NCI-H1417 (cell line): ENCODE measurements at regions not wholly inside any gene's neighbourhood (a gene's known extent, or its start where the extent isn't known, plus 50 kb on each side); places are given as distances from the start of the nearest gene placed in this dataset.

Experiments
- DNase-seq, 3 experiments: peaks; one replicate each; lab custom pipeline; 2025; lab: John Stamatoyannopoulos, UW

- DNase-seq = no peak
Measured at GRCh38 chr11:109859045-109859724, 234.0 kb upstream of the ZC3H12C start.

GRCh38 chr11:109862835-109863234 is 230.4 kb upstream of the ZC3H12C start:
- DNase-seq = no peak

- DNase-seq = peak in 2 of 3 experiments; percentile 14 to 37
Measured at GRCh38 chr11:109864151-109864661, 229.0 kb upstream of the ZC3H12C start.

- peak in 1 of 3 experiments; percentile 49 for DNase-seq
Measured at GRCh38 chr11:109864834-109865547, 228.2 kb upstream of the ZC3H12C start.

GRCh38 chr11:109865548-109866186 is 227.5 kb upstream of the ZC3H12C start:
- DNase-seq = peak; percentile 20 to 80 (median 51)

- DNase-seq = no peak
Measured at GRCh38 chr11:109867784-109868183, 225.4 kb upstream of the ZC3H12C start.

GRCh38 chr11:109869536-109869935 is 223.7 kb upstream of the ZC3H12C start:
- no peak for DNase-seq

- DNase-seq = no peak
Measured at GRCh38 chr11:109870297-109870696, 222.9 kb upstream of the ZC3H12C start.

GRCh38 chr11:109877043-109877442 is 216.1 kb upstream of the ZC3H12C start:
- no peak for DNase-seq

GRCh38 chr11:109884501-109884900 is 208.7 kb upstream of the ZC3H12C start:
- DNase-seq = no peak

- no peak for DNase-seq
Measured at GRCh38 chr11:109885006-109885405, 208.2 kb upstream of the ZC3H12C start.

GRCh38 chr11:109892321-109892794 is 200.8 kb upstream of the ZC3H12C start:
- DNase-seq = no peak

- DNase-seq = no peak
Measured at GRCh38 chr11:109894242-109894641, 198.9 kb upstream of the ZC3H12C start.

GRCh38 chr11:109898592-109898991 is 194.6 kb upstream of the ZC3H12C start:
- no peak for DNase-seq

GRCh38 chr11:109902764-109903433 is 190.3 kb upstream of the ZC3H12C start:
- DNase-seq = no peak

GRCh38 chr11:109911488-109911887 is 181.7 kb upstream of the ZC3H12C start:
- DNase-seq = no peak

- DNase-seq = peak in 2 of 3 experiments; percentile 5 to 33
Measured at GRCh38 chr11:109914038-109914437, 179.2 kb upstream of the ZC3H12C start.

GRCh38 chr11:109914809-109915653 is 178.2 kb upstream of the ZC3H12C start:
- peak in 2 of 3 experiments; percentile 9 to 50 for DNase-seq

- no peak for DNase-seq
Measured at GRCh38 chr11:109926941-109927340, 166.3 kb upstream of the ZC3H12C start.

GRCh38 chr11:109929308-109929707 is 163.9 kb upstream of the ZC3H12C start:
- DNase-seq = no peak

GRCh38 chr11:109933126-109933525 is 160.1 kb upstream of the ZC3H12C start:
- DNase-seq = no peak
